ENCODE measurements at regions not wholly inside any gene's neighbourhood (a gene's known extent, or its start where the extent isn't known, plus 50 kb on each side); places are given as distances from the start of the nearest gene placed in this dataset.

GRCh38 chr3:90016555-90016954, 909.1 kb downstream of the EPHA3 start:
- WGBS, 2 donors = 70 to 79% methylated on average over 4 of the region's 4 CpGs
- TF ChIP-seq POLR2AphosphoS5 (IDR thresholded peaks at IDR 0.05) = no peak
- H3K36me3 ChIP-seq = no peaks in the 10 kb centered on the region
- H3K4me3 ChIP-seq = no peak overlapping the region
- ATAC-seq (ENCODE audit: low FRiP score in 2 of 2) = no peak
- H3K27me3 ChIP-seq = no peaks in the 10 kb centered on the region
- no peak overlapping the region for H3K27ac ChIP-seq
- no peaks in the 10 kb centered on the region for H3K4me1 ChIP-seq
- no peaks in the 10 kb centered on the region for H3K9me3 ChIP-seq
- no peak for DNase-seq

- 89 to 92% methylated on average over 1 of the region's 1 CpG for WGBS, 2 donors
- no peak for DNase-seq
- no peaks in the 10 kb centered on the region for H3K4me1 ChIP-seq
- H3K27ac ChIP-seq = no peak overlapping the region
- no peaks in the 10 kb centered on the region for H3K9me3 ChIP-seq
- no peak for ATAC-seq (ENCODE audit: low FRiP score in 2 of 2)
- TF ChIP-seq POLR2A (IDR thresholded peaks at IDR 0.05) (no peak), POLR2AphosphoS5 (IDR thresholded peaks at IDR 0.05) (no peak), CTCF (IDR thresholded peaks at IDR 0.05) (no peak), EP300 (IDR thresholded peaks at IDR 0.05) (no peak)
- no peaks in the 10 kb centered on the region for H3K36me3 ChIP-seq
- no peaks in the 10 kb centered on the region for H3K27me3 ChIP-seq
- no peak overlapping the region for H3K4me3 ChIP-seq
Observed at GRCh38 chr3:90018779-90019178, 911.4 kb downstream of the EPHA3 start.

- no peak overlapping the region for H3K27ac ChIP-seq
- 75 to 78% methylated on average over 2 of the region's 2 CpGs for WGBS, 2 donors
- H3K27me3 ChIP-seq = no peaks in the 10 kb centered on the region
- DNase-seq (no peak), ATAC-seq (ENCODE audit: low FRiP score in 2 of 2) (no peak)
- no peaks in the 10 kb centered on the region for H3K4me1 ChIP-seq
- H3K36me3 ChIP-seq = no peaks in the 10 kb centered on the region
- no peaks in the 10 kb centered on the region for H3K9me3 ChIP-seq
- no peak overlapping the region for H3K4me3 ChIP-seq
- TF ChIP-seq CTCF (IDR thresholded peaks at IDR 0.05) (no peak), POLR2A (IDR thresholded peaks at IDR 0.05) (no peak), POLR2AphosphoS5 (IDR thresholded peaks at IDR 0.05) (no peak), EP300 (IDR thresholded peaks at IDR 0.05) (no peak)
Observed at GRCh38 chr3:90025019-90025418, 917.6 kb downstream of the EPHA3 start.

- no peaks in the 10 kb centered on the region for H3K9me3 ChIP-seq
- H3K27me3 ChIP-seq = no peaks in the 10 kb centered on the region
- no peaks in the 10 kb centered on the region for H3K4me1 ChIP-seq
- ATAC-seq (ENCODE audit: low FRiP score in 2 of 2) (no peak), DNase-seq (no peak)
- TF ChIP-seq CTCF (IDR thresholded peaks at IDR 0.05) (no peak), POLR2AphosphoS5 (IDR thresholded peaks at IDR 0.05) (no peak), EP300 (IDR thresholded peaks at IDR 0.05) (no peak), POLR2A (IDR thresholded peaks at IDR 0.05) (no peak)
- no peak overlapping the region for H3K4me3 ChIP-seq
- 68 to 70% methylated on average over 2 of the region's 2 CpGs for whole genome bisulfite sequencing, 2 donors
- H3K36me3 ChIP-seq = no peaks in the 10 kb centered on the region
- H3K27ac ChIP-seq = no peak overlapping the region
Observed at GRCh38 chr3:90026406-90026805, 919.0 kb downstream of the EPHA3 start.

GRCh38 chr3:90031121-90031520, 923.7 kb downstream of the EPHA3 start:
- Histone ChIP-seq H3K9me3 (no peaks in the 10 kb centered on the region), H3K27me3 (no peaks in the 10 kb centered on the region), H3K36me3 (no peaks in the 10 kb centered on the region), H3K4me1 (no peaks in the 10 kb centered on the region), H3K27ac (no peak overlapping the region), H3K4me3 (no peak overlapping the region)
- DNase-seq = no peak
- no peak for ATAC-seq (ENCODE audit: low FRiP score in 2 of 2)
- TF ChIP-seq CTCF (IDR thresholded peaks at IDR 0.05) (no peak), EP300 (IDR thresholded peaks at IDR 0.05) (no peak), POLR2AphosphoS5 (IDR thresholded peaks at IDR 0.05) (no peak), POLR2A (IDR thresholded peaks at IDR 0.05) (no peak)
